ENCODE measurements at regions not wholly inside any gene's neighbourhood (a gene's known extent, or its start where the extent isn't known, plus 50 kb on each side); places are given as distances from the start of the nearest gene placed in this dataset.

- no peak for TF ChIP-seq HMGXB4 (CRISPR knock-in tag; IDR thresholded peaks at IDR 0.05; ENCODE audit: borderline replicate concordance)
- TF ChIP-seq MYC (IDR thresholded peaks at IDR 0.05; ENCODE audit: borderline replicate concordance, low read length), result no peak
- no peak for TF ChIP-seq HEYL (CRISPR knock-in tag; IDR thresholded peaks at IDR 0.05)
- no peak for TF ChIP-seq GATA3 (IDR thresholded peaks at IDR 0.05; ENCODE audit: borderline replicate concordance)
- TF ChIP-seq SREBF2 (IDR thresholded peaks at IDR 0.05), result no peak
These were observed 147.0 kb upstream of the FAM20C start (continued) for GRCh38 chr7:45106-46090.

- TF ChIP-seq CTCF (IDR thresholded peaks at IDR 0.05), result no peak
- TF ChIP-seq HOXB5 (CRISPR knock-in tag; IDR thresholded peaks at IDR 0.05), result no peak
- TF ChIP-seq HEYL (CRISPR knock-in tag; IDR thresholded peaks at IDR 0.05), result no peak
- TF ChIP-seq KDM1A (IDR thresholded peaks at IDR 0.05; ENCODE audit: low read depth), result no peak
- no peak for TF ChIP-seq MYC (IDR thresholded peaks at IDR 0.05; ENCODE audit: borderline replicate concordance, low read length)
- TF ChIP-seq SREBF2 (IDR thresholded peaks at IDR 0.05), result no peak
- TF ChIP-seq JUNB (IDR thresholded peaks at IDR 0.05), result no peak
- no peak for TF ChIP-seq PHF8 (IDR thresholded peaks at IDR 0.05; ENCODE audit: borderline replicate concordance, low read depth)
- FAIRE-seq (no peak), DNase-seq (ENCODE audit: low read depth in 1 of 2, low spot score in 1 of 2) (no peak), ATAC-seq (no peak)
- Histone ChIP-seq H3K4me2 (no peak overlapping the region), H3K9me3 (no peaks in the 10 kb centered on the region), H3K4me3 (no peak overlapping the region), H3K4me1 (no peaks in the 10 kb centered on the region), H3K27ac (no peak overlapping the region)
- WGBS (ENCODE audit: missing lambda C conversion rate), result 38% methylated on average over 7 of the region's 11 CpGs
- ChIA-PET CTCF (no interaction called here), POLR2A (no interaction called here)
These were observed 146.1 kb upstream of the FAM20C start for GRCh38 chr7:46123-46829.

- H3K27ac ChIP-seq, result no peak overlapping the region
- POLR2A ChIA-PET, result no interaction called here
- 45% methylated on average over 5 of the region's 5 CpGs for WGBS (ENCODE audit: missing lambda C conversion rate)
- ATAC-seq, result no peak
- H3K9me3 ChIP-seq, result no peaks in the 10 kb centered on the region
- no peak for FAIRE-seq
- no peak overlapping the region for H3K4me3 ChIP-seq
- H3K4me1 ChIP-seq, result no peaks in the 10 kb centered on the region
- H3K4me2 ChIP-seq, result no peak overlapping the region
- CTCF ChIA-PET, result no interaction called here
- TF ChIP-seq KDM1A (IDR thresholded peaks at IDR 0.05; ENCODE audit: low read depth) (no peak), TP53 (CRISPR knock-in tag; IDR thresholded peaks at IDR 0.05) (no peak), GATA3 (IDR thresholded peaks at IDR 0.05; ENCODE audit: borderline replicate concordance) (no peak), POLR2AphosphoS2 (conservative IDR thresholded peaks at IDR 0.05; ENCODE audit: low read length) (no peak), POLR2A (IDR thresholded peaks at IDR 0.05; ENCODE audit: low read length) (no peak), ZC3H11A (IDR thresholded peaks at IDR 0.05) (no peak), RCOR1 (IDR thresholded peaks at IDR 0.05; ENCODE audit: low read depth, low read length) (no peak), ZSCAN20 (CRISPR knock-in tag; IDR thresholded peaks at IDR 0.05) (no peak)
- DNase-seq (ENCODE audit: low read depth in 1 of 2, low spot score in 1 of 2), result no peak
These were observed 145.6 kb upstream of the FAM20C start for GRCh38 chr7:46830-47140.
